Epidermal melanocyte (primary cell): ENCODE measurements at regions not wholly inside any gene's neighbourhood (a gene's known extent, or its start where the extent isn't known, plus 50 kb on each side); places are given as distances from the start of the nearest gene placed in this dataset.
"Not testable (repeated sequence)": the region's sequence is repeated elsewhere in the genome, so short reads cannot be mapped to it uniquely, and the experiment has no call there.

ENCODE experiments used
- DNase-seq: peaks from one replicate; pipeline ENCODE4 v3.0.0; 2011; ENCODE audit warnings: low spot score; ENCODE audit not compliant: insufficient read length

DNA sequence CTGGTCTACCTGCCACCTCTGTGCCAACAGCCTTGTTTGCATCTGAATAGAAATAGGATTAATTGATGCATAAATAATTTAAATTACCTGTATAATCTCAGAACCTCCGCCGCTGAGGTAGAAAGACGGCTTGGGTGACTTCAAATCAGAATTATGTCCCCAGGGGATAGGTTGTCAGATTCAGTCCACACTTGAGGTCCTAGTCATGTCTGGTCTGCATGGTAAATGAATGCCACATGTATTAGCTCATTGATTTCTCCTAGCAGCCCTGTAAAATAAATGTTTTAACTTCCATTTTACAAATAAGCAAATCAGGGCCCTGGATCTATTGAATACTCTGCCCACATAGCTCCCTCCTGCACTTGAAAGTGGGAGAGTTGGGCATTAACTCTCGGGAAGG, 368.0 kb upstream of the WWC1 start:
- no peak for DNase-seq

DNA sequence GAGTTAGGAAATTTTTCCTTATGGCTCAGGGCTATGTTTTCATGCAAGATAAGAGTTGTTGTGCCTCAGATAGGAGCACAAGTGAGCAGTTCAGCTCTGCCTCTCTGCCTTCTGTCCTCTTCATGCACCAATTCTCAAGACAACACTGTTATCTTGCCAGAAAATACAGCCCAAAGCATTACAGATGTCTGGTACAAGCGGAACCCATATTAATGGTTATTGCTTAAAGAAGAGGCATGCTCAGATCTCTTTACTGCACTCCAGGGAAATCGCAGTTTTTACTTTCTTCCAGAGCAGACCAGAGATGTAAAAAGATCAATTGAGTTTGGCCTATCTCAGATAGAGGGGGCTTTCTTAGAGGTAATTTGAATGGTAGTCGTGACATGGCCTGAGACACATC, 361.6 kb upstream of the WWC1 start:
- DNase-seq: no peak

DNA sequence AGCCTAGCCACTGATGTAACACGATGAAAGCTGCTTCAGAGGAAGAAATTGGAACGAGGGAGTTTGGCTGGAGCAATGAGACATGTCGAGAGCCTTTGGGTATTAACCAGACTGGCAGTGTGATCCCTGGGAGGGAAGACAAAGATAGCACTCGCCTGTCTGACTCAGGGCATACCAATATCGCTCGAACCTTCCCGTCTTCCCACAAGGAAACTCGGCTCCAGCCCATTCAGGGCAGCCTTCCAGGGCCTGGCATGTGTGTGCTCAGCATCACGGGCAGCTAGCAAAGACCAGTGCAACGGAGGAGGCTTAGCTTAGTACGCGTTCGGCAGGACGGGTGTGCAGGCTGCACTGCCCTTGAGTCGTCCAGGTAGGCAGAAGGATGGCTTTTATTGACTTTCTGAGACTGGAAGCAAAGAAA, 356.9 kb upstream of the WWC1 start:
- no peak for DNase-seq

DNA sequence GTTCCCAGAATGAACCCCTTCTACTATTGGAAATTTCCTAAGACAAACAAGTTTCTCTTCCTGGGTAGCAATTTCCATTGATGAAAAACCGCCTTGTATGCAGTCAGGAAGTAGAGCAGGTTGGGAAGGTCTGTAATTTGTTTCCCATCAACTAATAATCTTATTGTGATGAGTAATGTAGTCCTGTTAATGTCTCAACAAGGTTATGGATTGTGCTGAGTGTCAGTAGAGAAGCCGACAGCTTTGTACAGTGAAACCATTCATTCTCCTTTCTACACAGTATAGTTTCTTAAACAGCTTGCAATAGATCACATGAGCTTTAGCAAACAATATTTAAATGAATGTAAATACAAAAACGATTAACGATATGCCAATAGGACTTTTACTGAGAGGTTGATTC, 355.4 kb upstream of the WWC1 start:
- DNase-seq: no peak

DNA sequence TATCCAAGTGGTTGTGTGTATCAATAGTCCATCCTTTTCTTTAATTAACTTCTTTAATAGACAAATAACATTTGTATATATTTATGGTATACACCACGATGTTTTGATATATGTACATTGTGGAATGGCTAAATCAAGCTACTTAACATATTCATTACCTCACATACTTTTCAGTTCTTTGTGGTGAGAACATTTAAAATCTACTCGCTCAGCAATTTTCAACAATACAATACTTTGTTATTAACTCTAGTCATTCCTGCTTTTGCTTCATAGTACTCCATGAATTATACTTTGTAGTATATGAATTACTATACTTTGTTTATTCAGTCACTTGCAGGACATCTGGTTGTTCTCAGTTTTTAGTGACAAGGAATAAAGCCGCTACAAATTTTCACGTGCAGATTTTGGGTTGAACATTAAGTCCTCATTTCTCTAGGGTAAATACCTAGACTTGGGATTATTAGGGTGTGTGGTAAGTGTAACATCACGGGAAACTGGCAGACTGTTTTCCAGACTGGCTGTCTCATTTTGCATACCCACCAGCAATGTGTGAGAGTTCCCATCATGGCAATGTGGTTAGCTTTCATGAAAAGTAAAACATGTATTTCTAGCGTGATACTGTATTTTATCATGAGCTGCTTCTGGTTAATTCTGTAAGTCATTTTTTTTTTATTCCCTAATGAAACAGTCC, 354.4 kb upstream of the WWC1 start:
- DNase-seq: no peak

DNA sequence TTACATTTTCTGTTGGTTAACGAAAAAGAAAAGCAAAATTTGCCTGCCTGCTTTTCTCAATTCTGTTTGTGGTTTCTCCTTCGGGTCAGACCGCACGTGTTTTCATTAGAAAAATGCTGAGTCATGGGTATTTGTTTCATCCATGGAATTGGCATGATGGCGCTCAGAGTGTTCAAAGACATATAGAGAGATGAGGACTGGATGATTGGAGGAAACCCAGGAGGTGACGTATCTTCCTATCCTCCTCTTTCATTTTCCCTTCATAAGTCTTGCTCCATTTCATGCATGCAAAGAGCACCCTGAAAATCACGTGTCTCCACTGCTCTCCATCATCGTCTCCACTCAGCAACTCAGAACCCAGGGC, 353.8 kb upstream of the WWC1 start:
- DNase-seq: no peak

DNA sequence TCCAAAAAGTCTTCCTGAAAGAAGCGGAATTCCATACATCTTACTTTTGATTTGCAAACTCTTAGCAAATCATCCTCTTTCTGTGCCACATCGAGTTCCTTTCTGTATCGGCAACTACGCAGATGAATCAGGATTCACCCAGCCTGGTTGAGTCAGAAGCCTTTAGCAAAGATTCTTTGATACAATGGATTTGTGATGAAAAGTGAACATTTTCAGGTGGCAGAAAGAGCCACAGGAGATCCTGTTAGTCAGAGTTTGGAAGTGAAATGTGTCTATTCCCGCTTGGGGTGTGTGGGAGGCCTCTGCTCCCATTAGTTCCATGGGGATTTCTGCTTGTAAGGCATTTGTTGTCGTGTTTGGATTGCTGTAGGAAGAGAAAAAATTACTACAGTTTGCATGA, 351.8 kb upstream of the WWC1 start:
- DNase-seq: no peak

DNA sequence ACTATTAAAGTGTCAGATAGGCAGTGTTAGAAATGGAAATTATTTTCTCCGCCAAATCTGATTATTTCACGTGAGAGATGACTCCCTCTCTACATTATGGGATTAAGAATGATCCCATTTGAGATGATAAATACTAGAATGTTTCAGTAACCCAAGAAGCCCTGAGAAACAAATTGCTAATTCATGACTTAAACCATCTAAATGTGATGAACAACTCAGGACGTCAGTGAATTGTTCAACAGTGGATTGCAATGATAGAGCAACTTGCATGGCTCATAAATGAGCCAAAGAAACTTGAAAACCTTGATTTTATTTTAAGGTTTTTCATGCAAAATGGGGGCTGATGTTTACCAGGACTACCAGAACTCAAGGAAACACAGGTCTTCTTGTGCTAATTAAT, 350.5 kb upstream of the WWC1 start:
- no peak for DNase-seq

DNA sequence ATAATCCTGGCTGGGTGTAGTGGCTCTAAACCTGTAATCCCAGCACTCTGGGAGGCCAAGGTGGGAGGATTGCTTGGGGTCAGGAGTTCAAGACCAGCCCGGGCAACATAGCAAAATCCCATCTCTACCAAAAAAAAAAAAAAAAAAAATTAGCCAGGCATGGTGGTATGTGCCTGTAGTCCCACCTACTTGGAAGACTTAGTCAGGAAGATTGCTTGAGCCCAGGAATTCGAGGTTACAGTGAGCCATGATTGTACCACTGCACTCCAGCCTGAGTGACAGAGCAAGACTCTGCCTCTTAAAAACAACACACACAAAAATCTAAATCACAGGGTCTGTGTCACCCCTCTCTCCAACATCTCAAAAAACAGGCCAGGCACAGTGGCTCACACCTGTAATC, 349.9 kb upstream of the WWC1 start:
- DNase-seq: not testable (repeated sequence)

DNA sequence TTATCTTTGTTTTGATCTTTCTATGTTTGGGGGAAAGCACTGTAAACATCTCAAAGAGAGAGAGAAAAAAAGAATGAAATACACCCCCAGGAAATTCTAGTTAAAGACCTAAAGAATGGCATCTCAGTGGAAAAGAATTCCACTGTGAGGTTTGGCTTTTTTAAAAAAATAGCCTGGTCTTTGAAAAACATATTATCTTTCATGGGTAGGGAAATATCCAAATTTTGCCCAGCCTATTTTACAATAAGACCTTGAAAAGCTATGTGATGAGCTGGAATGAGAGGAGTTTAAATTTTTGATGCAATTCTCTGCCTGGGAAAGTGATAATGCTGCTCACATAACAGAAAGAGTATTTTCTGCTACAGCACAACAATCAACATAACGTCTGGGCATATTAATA, 348.1 kb upstream of the WWC1 start:
- DNase-seq: no peak

DNA sequence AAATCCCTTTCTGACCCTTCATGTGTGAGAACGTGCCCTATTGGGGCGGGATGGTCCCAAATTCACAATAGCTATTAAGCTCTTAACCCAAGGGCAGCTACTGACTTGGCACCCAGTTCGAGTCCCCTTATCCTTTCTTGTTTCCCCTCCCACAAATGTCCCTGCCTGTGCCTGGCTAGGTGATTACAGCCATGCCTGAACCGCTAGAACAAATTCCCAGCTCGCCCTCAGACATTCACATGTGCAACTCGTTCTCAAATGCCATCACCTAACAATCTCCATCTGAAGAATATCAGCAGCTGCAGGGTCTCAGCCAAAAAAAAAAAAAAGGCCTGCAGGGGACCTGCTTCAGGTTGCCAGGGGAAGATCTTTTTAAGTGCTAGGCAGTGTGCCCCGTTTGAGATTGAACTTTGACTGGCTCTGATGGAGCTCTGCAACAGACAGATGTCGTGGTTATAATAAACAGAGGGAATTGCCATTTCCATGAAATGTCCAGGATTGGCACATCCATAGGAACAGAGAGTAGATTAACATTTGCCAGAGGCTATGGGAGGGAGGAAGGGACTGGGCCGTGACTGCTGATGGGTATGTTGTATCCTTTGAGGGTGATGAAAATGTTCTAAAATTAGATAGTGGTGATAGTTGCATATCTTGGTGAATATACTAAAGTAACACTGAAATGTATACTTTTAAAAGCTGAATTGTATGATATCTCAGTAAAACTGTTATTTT, 347.2 kb upstream of the WWC1 start:
- no peak for DNase-seq

DNA sequence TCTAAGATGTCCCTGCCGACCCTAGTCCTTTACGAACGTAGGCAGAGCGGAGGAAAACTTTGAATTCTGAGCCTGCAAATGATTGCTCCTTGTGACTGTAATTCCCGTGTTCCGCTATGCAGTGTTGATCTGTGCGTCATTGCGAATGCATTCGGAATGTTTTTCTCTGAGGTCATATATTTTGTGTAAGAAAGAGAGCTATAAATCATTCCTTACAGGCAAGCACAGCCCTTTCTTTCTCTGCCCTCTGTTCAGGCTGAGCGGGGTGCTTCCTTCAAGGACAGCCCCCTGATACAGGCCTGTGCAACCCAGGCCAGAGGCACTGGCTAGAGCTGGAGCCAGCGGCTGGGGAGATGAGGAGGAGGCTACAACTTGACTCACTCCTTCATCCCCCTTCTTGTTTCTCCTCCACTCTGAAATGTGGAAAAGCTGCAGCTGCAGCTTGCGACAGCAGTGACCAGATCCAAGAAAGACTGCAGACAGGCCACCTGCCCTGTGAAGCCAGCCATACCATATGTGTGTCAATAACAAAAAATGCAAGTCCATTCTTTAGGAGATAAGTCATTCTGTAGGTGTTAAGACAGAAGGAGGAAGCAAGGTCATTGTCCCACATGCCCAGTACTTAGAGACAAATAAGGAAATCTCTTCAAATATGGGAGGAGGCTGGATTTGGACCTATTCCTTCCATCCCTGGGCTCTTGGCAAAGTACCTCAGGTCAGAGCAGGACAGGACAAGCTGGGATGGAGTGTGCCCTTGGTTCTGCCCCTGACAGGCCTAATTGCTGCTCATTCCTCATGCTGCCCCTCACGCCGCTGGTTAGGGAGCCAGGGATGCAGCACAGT, 345.7 kb upstream of the WWC1 start:
- no peak for DNase-seq

DNA sequence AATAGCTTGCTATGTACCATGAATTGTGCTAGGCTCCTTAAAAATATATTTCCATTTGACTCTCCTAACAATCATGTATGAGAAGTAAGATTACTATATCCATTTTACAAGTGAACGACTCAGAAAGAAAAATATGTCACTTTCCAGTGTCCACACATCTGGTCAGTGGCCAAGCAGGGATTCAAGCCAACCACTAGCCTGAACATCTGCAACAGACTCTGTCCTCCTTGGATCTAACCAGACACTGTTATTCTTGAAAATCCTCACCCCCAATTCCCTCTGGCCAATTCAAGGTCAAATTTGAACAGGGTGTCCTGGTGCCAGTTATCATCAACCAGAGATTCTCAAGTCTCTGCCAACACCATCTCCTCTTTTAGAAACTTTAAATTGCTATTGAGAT, 344.1 kb upstream of the WWC1 start:
- no peak for DNase-seq

DNA sequence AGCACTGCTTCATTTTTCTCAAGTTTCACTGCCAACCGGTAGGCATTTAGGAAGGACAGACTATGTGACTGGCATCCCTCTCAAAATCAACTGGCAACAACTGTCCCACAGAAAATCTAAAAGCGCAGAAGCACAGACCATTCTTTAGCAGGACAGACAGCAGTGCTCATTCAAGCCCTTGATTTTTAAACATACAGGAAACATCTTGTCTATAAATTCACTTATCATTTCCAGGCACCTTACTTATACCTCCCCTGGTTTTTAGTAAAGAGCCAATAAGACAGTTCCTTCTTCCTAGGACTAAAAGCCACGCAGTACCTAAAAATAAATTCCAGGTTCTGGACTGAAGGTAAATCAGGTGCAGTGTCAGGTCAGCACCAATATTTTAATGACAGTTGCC, 343.2 kb upstream of the WWC1 start:
- no peak for DNase-seq

DNA sequence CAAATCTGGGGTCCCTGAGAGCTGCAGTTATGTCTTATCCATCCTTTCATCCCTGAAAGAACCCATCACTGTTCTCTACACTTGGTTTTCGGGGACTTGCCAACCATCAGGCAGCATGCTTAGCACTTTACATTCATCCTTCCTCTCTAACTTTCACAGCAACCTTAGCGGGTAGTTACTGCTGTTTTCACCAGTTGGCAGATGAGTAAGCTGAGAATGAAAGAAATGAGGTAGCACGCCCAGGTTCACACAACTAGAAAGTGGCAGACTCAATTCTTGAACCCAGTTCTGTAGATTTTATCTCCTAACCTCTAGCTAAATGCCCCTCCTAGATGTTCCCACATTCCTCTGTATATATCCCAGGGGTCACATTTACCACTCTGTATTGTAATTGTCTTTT, 342.0 kb upstream of the WWC1 start:
- DNase-seq: no peak

DNA sequence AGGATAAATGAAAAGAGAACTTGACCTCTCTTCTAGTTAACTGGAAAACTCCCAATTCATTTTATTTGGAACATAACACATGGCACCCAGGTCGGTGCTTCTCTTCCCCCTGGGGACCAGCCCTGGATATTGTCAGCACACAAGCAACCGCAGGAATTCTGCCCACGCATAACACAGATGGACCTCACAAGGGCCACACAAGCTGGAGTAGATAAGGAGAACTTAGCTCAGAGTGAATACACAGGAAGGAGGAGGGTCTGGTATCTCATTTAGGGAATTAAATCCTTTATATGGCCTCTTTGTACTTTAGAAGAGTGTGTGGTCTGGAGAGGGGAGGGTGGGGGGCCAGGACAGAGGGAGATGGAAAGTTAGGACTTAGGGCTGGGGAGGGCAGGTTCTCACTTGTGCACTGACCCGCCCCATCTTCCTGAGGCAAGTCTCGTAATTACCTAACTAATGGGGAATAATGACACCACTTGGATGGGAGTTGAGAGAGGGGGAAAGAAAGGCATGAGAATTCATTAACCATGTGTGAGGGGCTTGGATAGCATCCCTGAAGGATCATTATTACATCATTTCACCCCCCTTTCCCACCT, 341.2 kb upstream of the WWC1 start:
- no peak for DNase-seq

DNA sequence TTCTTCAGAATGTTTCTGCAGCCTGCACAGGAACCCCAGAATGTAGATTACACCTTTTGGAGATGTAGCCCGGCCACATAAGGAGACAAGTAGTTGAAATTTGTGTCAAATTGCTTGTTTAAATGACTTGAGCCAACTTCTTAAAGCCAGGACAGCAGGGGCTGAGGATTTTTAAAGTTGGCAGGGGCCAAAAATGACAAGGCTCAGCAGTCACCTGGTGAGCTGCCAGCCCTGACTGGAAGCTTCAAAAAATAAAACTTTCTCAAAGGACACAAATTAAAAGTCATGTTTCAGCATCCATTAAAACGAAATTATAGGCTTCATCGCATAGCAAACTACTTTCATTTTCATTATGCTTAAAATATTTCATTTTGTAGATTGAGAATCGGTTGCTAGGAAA, 340.3 kb upstream of the WWC1 start:
- no peak for DNase-seq

DNA sequence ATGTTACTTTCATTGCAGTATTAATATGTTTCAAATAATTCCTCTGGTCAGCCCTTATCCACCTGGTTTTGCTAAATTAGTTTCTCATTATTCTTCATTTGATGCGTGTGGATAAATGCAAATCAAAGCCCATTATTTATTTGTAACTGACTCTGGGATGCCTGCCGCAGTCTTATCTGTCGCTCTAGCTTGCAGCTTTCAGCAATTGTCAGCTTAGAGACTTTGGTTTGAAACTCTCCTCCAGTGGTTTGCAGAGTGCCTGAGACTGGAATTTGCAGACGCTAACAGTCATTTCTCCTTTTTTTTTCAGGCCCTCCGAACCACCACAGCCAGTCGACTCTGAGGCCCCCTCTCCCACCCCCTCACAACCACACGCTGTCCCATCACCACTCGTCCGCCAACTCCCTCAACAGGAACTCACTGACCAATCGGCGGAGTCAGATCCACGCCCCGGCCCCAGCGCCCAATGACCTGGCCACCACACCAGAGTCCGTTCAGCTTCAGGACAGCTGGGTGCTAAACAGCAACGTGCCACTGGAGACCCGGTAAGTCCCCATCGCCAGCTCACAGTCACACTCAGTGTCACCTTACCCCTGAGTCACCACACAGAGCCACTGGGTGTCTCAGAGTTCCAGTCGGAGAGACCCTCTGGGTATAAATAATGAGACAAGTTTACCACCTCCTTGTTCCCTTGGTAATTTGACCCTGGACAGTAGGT, 339.0 kb upstream of the WWC1 start:
- DNase-seq: no peak

DNA sequence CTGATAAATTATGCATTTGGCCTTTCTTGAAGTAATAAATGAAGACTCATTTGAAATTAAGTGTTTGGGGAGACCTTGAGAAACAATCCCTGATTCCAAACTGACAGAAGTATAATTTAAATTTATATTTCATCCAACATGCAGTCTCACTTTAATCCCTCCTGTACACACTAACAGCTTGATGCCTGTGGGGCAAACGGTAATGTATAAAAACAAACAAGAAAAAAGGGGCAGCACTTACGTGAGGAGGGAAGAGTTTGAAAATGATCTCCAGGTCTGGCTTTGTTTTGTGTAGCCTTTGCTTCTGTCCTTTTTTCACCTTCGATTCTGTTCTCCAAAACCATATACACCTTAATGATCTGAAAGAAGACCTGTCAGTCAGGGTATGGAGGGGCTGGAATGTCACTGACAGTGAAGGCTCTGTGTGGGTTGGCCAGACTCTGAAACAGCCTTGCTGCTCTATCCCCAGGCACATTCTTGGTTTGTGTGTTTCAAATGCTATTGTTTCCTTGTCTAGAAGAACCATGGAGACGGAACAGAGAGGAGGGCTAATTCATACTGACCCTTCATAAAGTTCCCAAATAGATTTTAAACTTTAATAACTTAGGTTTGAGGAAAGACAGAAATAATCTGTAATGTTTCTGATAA, 338.2 kb upstream of the WWC1 start:
- no peak for DNase-seq

DNA sequence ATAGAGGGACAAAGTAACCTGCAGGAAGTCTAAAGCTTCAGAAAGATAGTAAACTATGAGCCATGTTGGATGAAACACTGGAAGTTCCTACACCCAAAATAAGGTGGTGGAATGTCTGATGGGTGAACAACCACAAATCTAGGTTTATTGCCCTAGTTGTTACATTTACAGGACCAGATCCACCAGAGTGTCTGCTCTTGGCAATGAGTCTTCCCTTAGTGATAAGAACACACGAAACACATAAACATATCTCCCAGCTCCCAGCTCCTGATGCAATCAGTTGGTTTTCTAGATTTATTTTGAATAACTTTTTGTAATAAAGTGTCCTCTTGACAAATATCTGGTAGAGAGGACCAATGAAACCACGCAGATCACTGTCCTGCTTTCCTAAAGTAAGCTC, 329.7 kb upstream of the WWC1 start:
- DNase-seq: no peak

DNA sequence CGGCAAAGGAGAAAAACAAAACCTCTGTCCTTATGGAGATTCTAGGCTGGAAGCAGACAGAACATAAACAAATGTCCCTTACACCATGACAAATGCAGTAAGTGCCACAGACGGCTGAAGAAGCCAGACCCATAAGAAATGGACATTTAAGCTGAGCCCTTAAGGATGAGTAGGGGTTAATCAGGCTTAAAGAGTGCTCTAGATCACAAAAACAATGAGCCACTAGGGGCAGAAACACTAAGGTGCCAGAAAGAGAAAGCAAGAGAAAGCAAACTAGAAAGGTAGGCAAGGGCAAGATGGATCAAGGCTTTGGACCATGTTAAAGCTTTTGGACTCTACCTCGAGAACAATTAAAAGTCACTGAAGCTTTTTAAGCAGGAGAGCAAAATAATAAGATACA, 326.9 kb upstream of the WWC1 start:
- no peak for DNase-seq
